GM12864 (cell line): ENCODE measurements at regions not wholly inside any gene's neighbourhood (a gene's known extent, or its start where the extent isn't known, plus 50 kb on each side); places are given as distances from the start of the nearest gene placed in this dataset.

Experiments used
- DNase-seq: peaks from one replicate; pipeline ENCODE4 v3.0.0-alpha.2; 2011; ENCODE audit warnings: low read depth
- H3K4me3 ChIP-seq: 2 replicates; pipeline ENCODE4 v1.5.1; 2011; ENCODE audit warnings: mild to moderate bottlenecking, low read depth, low read length, control low read depth
- TF ChIP-seq, protein P1 (sequence below): IDR thresholded peaks from 2 replicates; pipeline ENCODE4 v1.5.1; 2011; ENCODE audit warnings: low read depth, mild to moderate bottlenecking, moderate library complexity, low read length, control low read depth, inconsistent platforms; ENCODE audit errors: missing control alignments

DNA sequence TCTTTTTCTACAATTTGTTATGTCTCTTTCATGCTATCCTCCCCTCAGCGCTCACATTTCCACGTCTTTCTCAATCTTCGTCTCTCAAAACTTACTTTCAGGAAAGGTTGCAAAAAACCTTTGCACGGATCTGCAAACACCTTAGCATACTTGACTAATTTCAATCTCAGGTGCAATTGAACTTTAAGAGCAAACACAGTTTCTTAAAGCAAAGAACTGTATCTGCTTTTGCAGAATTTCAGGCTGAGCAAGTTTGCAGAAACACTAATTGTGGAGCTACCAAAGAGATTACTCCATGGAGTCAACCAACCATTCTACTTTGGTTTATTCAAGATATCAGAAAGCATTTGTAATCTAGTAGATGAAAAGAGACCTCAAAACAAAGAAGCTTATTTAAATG lies 668.2 kb upstream of the MARCKS start:
- H3K4me3 ChIP-seq = no peak overlapping the region
- no peak for DNase-seq
- TF ChIP-seq, protein P1, sequence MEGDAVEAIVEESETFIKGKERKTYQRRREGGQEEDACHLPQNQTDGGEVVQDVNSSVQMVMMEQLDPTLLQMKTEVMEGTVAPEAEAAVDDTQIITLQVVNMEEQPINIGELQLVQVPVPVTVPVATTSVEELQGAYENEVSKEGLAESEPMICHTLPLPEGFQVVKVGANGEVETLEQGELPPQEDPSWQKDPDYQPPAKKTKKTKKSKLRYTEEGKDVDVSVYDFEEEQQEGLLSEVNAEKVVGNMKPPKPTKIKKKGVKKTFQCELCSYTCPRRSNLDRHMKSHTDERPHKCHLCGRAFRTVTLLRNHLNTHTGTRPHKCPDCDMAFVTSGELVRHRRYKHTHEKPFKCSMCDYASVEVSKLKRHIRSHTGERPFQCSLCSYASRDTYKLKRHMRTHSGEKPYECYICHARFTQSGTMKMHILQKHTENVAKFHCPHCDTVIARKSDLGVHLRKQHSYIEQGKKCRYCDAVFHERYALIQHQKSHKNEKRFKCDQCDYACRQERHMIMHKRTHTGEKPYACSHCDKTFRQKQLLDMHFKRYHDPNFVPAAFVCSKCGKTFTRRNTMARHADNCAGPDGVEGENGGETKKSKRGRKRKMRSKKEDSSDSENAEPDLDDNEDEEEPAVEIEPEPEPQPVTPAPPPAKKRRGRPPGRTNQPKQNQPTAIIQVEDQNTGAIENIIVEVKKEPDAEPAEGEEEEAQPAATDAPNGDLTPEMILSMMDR = no peak

GRCh38 chr6:113190170-113190569 lies 667.0 kb upstream of the MARCKS start:
- TF ChIP-seq, protein P1 = no peak
- no peak for DNase-seq
- no peak overlapping the region for H3K4me3 ChIP-seq

- TF ChIP-seq, protein P1 = no peak
- H3K4me3 ChIP-seq = no peak overlapping the region
- DNase-seq = no peak
Observed at GRCh38 chr6:113194090-113194489, 663.1 kb upstream of the MARCKS start.

- TF ChIP-seq, protein P1 = no peak
- DNase-seq = no peak
Observed at GRCh38 chr6:113202852-113203714, 654.1 kb upstream of the MARCKS start.

GRCh38 chr6:113203715-113204110 lies 653.4 kb upstream of the MARCKS start:
- TF ChIP-seq, protein P1 = no peak
- no peak for DNase-seq
- H3K4me3 ChIP-seq = no peak overlapping the region

More at GRCh38 chr6:113202852-113203714, 654.1 kb upstream of the MARCKS start:
- no peak overlapping the region for H3K4me3 ChIP-seq

DNA sequence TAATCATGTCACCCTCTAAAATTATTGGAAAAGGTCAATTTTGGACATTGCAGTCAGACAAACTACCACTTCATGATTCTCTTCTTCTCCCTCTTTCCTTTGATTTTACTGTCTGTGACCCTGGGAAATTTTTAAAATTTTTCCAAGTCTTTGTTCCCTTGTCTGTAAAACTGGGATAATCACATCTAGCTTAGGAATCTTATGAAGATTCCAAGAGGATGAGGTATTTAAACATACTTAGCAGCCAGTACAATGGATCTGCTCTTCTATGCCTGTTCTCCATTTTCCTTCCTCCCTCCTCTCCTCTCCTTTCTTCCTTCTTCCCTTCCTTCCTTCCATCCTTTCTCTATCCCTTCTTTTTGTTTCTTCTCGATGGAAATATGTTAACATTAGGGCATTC lies 651.6 kb upstream of the MARCKS start:
- TF ChIP-seq, protein P1 = no peak
- no peak for DNase-seq
- H3K4me3 ChIP-seq = no peak overlapping the region

GRCh38 chr6:113208726-113209125 lies 648.4 kb upstream of the MARCKS start:
- H3K4me3 ChIP-seq = no peak overlapping the region
- TF ChIP-seq, protein P1 = no peak
- DNase-seq = no peak
